Ecto neural progenitor cell (in vitro differentiated cells): ENCODE measurements at regions not wholly inside any gene's neighbourhood (a gene's known extent, or its start where the extent isn't known, plus 50 kb on each side); places are given as distances from the start of the nearest gene placed in this dataset.

ENCODE experiments used
- DNase-seq: peaks from one replicate; pipeline ENCODE4 v3.0.0-alpha.2; 2018; ENCODE audit warnings: low spot score

DNA sequence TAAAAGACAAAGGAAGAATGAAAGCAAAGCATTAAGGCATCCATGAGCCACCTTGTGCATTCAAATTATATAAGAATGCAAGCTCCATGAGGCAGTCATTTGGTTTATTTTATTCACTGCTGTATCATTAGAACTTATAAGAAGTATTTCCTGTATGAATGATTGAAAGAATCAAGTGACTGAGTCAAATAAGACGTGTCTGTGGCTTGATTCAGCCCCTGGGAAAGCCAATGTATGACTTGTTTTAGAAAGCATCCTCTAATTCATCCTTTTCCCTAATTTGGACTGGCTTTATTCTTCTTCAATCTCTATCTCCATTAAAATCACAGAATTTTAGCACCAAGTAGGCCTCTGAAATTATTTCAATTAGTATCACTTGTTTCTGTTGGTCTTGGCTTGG, 461.1 kb downstream of the LPIN1 start:
- DNase-seq: no peak

DNA sequence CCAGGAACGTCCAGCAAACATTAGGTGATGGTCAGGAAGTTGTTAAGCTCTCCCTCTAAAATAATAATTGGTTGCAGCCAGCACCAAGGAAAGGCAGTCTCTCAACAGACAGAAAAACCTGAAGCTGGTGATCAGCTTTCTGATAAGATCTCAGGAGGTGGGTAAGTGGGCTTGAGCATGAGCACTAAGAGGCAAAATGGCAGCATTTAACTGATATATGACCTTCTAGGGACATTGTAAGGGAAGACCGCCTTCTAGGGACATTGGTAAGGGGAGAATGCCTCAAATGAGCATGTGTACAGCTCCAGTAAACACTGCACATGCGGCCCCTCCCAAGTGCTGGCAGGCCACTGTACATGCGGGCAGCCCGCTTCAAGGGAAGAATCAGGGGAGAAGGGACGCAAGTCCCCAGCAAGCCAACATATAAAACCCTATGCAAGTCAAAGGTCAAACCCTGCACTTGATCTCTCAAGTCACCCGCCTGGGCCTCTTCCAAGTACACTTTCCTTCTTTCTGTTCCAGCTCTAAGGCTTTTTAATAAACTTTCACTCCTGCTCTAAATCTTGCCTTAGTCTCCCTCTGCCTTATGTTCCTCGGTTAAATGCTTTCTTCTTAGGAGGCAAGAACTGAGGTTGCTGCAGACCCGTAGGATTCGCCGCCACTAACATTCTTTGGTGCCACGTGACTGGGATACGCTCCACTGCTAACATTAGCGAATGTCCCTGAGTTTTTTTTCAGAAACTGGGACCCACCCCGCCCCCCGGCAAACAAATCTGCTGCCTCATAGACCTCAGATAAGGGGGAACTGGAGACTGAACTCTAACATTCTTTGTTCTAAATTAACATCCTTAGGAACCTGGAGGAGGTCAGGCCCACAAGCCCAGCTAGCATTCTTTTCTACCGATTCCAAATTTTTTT, 463.8 kb downstream of the LPIN1 start:
- DNase-seq: no peak

DNA sequence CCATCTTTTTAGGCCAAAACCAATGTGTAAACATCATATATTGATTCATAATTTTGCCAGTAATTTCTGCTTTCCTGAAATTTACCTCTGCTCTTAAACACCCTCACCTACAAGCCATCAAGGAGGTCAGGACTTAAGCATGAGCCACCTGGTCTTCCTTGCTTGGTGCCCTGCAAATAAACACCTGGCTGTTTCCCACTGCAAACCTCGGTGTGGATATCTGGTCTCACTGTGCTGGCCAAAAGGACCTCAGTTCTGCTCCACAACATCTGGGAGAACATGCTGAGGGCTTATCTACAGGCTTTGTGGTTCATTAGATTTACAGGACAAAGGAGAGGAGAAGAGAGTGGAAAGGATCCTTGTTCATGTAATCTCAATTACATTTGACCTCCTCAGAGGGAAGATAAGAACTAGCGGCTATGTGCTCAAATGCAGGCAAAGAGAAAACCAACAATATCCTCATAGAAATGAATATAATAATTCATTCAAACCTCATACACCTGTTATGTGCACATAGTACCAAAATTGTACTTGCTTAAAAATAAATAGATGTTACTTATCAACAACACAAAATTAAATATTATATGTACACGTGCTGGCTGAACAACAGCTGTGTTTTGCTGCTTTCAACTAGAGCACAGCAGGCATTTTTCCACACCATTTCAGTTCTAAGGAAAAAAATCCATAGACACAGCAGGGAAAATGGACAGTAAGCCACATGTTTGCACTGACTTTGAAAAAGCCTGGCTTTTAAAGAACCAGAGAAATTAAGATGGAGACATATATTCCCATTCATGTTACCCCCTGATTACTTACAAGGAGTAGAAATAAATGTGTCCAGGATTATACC, 465.1 kb downstream of the LPIN1 start:
- no peak for DNase-seq

DNA sequence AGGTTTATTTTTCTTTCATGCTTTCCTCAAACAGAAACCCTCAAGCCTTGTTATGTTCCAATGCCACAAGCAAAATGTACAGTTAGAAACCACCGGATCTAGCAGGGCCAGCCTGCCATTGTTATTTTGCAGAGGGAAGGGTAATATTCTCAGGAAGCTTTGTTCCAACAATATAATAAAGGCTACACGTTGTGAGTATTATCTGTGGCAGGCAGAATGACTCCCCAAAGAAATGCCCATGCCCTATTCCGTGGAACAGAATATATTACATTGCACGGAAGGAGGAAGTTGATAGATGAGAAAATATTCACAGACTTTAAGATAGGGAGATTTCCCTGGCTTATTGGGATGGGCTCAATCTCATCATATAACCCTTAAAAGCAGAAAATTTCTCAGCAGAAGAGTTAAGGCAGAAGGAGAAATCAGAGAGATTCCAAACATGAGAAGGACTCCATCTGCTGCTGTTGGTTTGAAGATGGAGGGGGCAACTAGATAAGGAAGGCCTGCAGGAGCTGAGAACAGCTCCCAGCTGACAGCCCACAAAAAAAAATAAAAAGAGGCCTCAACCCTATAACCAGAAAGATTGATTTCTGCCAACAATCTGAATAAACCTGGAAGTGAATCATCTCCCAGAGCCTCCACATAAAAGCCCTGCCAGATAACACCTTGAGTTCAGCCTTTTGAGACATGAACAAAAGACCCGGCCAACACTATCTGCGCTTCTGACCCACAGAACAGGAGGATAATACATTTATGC, 466.6 kb downstream of the LPIN1 start:
- no peak for DNase-seq

DNA sequence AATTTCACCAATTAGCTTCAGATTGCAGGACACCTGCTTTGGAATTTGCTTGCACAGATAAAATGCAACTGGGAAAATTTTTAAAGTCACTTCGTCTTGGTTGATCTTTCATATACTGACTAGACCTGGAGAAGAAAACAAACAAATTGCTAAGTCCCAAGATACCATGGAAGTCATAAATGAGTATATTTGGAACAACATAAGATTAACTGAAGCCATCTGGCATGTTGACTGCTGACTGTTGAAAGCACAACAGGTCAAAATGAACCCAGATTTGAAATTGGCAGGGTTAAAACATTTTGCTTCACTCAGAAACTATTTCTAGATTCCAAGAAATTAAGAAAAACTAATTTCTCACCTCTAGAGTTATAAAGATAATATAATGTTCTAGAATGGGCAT, 470.7 kb downstream of the LPIN1 start:
- DNase-seq: no peak

DNA sequence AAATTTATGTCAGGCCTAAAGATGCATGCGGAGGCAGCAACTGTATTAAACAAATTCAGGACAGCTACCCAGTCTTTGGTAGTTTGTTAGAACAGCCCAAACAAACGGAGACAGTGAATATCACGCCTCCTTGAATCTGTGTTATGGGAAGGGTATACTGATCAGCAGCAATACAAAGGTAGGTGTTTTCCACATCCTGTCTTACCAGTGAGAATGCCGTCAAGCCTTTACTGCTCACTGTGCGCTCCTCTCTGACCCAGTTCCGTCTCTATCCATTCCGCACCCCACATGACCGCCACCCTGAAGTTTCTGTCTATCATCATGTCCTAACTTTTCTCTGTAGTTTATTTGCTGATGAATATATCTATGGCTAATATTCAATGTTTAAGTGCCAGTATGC, 473.3 kb downstream of the LPIN1 start:
- no peak for DNase-seq

DNA sequence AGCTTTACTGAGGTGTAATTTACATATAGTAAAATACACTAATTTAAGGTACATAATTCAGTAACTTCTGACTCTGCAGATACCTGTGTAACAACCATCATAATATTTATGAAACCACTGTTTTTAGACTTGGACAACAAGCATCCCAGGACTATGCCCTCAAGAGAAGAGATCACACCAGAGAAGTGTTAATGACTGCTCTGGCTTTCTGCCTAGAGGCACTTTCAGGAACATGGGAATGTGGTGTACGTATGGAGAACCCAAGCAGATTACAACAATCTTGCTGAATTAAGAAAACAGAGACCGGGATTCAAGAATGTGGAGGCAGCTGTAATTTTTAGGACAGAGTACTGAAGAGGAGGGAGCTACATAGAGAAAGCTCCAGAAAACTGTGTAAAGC, 475.2 kb downstream of the LPIN1 start:
- no peak for DNase-seq

DNA sequence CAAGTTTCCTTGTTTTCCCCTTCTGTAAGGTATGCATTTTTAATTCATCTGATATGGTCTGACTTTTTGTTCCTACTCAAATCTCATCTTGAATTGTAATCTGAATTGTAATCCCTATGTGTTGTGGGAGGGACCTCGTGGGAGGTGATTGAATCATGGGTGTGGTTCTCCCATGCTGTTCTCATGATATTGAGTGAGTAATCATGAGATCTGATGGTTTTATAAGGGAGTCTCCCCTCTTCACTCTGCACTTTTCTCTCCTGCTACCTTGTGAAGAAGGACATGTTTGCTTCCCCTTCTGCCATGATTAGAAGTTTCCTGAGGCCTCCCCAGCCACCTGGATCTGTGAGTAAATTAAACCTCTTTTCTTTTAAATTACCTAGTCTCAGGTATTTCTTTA, 476.1 kb downstream of the LPIN1 start:
- no peak for DNase-seq

DNA sequence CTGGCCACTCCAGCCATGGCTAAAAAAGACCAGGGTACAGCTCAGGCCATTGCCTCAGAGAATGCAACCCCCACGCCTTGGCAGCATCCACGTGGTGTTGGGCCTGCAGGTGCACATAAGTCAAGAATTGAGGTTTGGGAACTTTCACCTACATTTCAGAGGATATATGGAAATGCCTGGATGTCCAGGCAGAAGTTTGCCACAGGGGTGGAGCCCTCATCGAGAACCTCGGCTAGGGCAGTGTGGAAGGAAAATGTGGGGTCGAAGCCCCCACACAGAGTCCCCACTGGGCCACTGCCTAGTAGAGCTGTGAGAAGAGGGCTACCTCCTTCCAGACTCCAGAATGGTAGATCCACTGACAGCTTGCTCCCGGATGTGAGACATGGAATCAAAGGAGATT, 477.3 kb downstream of the LPIN1 start:
- DNase-seq: no peak

DNA sequence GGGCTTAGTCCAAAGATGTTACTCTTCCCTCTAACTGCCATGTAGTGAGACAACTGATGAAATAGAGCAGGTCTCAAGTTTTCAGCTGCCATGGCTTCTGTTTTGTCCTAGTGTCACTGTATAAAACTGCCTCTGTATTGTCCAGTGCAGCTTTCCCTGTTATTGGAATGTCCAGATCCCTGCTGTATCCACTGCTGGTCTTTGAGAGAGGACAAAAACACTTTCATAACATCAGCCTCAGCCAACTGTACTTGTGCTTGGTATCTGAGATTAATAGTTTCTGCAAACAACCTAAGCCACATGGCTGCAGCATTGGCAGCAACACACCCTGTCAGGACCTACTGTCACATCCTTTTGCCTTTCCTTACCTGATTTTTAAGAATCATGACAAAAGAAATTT, 480.2 kb downstream of the LPIN1 start:
- DNase-seq: no peak

DNA sequence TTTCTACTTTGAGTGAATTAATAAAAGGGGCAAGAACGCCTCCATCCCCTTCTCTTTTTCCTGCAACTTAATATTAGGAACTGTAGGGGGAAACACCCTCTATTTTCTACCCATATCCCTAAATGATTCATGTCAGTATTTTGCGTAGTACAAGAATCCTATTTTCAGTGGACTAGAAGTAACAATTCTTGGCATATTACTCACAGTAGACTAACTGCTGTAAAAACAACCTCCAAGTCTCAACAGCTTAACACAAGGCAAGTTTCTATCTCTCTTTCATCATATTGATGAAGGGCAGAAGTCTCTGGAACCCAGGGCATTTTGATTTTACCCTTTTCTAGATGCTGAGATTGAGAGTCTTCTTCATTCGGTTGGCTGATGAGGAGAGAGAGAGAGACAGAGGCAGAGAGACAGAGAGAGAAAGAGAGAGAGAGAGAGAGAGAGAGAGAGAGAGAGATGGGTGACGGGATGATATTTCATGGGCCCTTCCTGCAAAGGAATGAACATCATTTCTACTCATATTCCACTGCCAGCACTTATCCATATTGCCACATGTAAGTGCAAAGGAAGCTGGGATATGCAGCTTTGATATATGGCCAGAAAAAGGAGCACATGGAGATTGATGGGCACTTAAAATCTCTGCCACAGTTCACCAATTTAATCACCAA, 481.6 kb downstream of the LPIN1 start:
- no peak for DNase-seq

DNA sequence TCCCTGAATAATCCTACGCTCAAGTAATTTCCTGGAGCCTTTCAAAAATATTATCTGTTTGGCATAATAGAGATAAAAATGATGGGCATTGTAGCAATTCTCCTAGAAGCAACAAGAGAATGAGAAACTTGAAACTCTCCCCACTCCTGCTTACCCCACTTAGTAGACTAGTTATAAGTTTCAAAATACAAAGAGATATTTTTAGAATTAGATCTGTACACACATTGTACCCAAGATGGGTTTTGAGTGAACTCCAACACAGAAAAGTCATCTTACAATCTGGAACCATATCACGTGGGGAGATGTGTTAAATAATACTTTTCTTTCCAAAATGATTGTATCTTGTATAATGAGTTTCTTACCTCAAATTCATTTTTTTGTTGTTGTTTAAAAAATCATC, 484.9 kb downstream of the LPIN1 start:
- no peak for DNase-seq

DNA sequence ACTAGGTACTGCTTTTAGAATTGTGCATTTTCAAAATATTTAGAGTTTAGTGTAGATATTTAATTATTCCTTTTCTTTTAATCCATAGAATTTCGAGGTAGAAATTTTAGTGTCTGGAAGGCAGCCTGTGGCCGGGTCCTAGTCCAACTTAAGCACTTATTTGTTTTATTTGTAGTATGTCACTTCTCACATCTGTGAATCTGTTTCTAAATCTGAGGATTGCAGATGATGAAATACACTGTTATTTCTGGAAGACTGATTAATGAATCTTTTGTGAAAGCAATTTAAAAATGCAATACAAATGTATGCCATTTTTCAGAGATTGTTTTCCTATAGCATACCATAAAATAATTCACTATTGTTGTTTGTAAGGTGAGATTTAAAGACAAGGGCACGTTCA, 483.9 kb upstream of the TRIB2 start:
- DNase-seq: no peak

DNA sequence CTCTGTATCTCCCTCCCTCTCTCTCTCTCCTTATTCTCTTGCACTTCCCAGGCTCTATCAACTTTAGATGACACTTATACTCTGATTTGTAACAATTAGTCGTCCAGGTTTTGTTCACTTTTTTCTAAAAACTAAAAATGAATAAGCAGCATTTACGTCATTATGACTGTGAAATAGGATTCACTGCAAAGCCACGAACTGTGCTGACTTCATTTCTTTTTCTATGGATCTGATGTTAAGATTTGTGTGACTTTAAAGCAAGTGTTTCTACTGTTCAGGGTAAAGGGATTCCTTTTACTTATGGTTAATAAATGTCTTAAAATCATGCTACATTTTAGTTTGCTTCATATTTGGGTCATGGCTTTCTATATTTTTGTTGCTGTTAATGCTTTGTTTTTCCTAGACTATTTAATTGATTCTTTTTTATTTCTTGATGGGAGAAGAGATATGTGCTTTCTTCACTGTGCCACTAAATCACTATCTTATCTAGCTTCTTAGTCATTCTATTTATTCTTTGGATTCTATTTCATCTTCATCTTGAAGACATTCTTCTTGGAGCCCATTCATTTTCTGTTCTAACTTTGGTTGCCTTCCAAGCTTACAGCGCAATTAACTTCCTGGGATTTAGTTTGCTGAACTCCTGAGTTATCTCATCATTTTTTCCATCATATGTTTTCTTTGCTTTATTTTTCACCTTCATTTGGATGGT, 480.4 kb upstream of the TRIB2 start:
- no peak for DNase-seq

DNA sequence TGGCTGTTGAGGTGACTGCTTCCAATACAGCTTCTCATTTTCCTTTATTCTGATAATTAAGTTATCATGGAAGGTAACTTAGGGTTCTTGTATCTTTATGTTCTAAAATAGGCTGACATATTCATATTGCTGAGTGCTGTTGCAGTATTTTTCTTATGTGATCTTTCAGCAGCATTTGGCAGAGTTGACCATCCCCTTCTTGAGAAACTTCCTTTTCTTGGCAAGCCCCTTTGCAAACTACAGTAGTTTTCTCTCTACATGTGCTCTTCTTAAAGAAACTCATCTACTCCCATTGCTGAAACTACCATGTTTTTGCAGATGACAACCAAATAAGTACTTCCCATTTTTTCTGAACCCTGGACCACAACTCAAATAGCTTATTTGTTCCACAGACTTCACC, 476.5 kb upstream of the TRIB2 start:
- DNase-seq: no peak

DNA sequence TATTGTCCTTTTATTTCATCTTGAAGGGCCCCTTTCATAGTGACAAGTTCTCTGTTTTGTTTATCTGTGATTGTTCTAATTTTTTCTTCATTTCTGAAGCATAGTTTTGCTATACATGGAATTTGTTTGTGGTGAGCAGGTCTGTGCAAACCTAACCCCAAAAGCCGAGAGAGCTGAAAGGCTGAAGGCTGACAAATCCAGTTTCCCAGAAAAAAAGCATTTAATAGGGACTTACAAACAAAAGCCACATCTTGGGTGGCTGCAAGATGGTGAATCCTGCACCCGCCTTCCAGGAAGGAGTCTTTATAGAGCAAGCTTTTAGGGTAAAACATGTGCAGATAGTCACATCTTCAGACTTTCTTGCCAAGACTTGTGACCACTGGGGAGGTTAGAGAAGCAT, 473.4 kb upstream of the TRIB2 start:
- no peak for DNase-seq

DNA sequence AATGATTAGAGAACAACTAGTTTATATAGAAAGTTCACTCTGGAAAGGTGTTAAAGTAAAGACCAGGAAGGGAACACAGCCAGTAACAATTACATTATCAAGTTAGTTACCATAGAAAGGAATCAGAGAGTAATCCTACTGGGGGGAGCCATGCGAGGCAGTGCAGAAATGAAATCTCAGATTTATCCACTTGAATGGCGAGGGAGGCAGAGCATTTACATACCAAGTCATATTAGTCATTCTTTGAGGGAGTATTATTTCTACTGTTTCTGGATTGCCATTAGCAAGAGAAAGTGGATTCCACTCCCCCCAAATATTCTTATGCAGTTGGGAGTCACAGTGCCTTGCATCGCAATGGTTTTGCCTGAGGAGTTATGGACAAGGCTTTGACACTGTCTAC, 472.7 kb upstream of the TRIB2 start:
- no peak for DNase-seq

DNA sequence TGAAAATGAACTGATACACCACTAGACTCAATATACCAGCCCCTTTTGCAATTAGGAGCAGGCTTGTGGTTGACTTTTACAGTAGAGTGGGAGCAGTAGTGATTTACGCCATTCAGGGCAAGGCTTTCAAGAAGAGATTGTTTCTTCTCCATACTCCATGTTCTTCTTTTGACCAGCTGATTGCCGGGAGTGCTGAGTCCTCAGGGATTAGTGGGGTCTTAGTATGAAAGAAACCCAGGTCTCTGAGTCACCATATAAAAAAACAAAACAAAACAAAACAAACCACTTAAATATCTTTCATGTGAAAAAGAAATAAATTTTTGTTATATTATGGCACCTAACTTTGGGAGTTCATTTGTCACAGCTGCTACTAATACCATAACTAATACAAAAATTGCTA, 465.6 kb upstream of the TRIB2 start:
- DNase-seq: no peak

DNA sequence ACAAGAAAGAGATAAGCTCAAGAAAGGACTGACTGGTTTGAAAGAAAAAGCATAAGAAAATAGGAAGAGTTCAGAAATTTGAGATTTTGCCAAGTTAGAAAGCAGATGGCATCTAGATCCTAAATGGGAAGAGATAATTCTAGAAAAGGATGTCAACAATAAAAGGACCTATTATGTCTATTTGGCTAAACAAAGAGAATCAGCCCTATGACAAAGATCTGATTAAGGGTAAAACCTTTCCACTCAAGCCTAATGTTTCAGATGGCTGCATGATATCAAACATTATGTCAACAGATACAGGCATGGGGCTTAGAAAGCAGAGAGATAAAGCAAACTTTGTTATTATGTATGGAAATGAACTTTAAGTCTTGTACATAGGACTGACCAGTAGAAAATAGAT, 465.0 kb upstream of the TRIB2 start:
- DNase-seq: no peak

DNA sequence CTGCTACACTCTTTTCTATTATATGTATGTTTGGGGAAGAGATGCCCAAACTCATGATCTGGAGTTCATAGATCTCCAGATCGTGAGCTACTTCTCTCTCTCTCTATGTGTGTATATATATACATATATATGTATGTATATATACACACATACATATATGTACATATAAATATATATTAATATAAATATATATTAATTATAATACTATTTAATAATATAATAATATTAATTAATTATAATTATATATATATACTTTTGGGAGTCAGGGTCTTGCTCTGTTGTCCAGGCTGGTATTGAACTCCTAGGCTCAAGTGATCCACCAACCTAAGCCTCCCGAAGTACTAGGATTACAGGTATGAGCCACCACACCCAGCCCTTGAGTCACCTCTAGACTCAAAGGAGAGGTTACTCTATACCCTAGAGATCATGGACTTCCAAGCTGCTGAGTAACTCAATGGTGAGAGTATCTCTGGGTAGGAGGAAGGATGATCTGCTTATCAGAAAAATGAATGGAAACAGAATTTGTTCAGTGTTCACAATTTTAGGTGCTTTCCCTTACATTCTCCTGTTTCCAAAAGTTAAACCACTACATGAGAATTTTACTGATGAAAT, 463.5 kb upstream of the TRIB2 start:
- no peak for DNase-seq

DNA sequence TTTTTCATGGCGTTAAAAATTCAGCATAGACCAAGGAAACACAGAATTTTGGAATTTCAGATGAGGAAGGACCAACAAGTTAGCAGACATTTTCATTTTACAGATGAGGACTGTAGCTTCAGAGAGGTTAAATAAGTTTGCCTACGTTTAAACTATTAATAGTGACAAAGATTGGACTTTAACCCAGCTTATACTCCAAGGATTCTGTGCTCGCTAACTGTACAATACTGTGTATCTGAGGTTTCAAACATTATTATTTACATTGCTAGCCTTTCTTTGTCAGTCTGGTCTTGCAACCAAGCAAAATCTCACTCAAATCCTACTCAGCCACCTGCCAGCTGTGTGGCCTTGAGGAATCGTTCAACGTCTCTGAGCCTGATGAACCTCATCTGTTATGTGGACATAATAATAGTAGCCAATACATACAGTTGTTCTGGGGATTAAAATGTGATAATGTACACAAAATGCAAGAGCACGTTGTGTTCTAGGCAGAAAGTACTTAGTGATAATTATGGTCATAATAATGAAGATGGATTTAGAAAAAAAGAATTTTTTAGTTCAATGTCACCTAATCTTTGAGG, 462.4 kb upstream of the TRIB2 start:
- DNase-seq: no peak
